ENCODE measurements at regions not wholly inside any gene's neighbourhood (a gene's known extent, or its start where the extent isn't known, plus 50 kb on each side); places are given as distances from the start of the nearest gene placed in this dataset.
"Not testable (repeated sequence)": the region's sequence is repeated elsewhere in the genome, so short reads cannot be mapped to it uniquely, and the experiment has no call there.

- DNase-seq, result no peak
Measured at GRCh38 chr20:57813509-57814269, 103.9 kb upstream of the PMEPA1 start.

GRCh38 chr20:57812632-57813031, 102.8 kb upstream of the PMEPA1 start:
- DNase-seq, result not testable (repeated sequence)

DNA sequence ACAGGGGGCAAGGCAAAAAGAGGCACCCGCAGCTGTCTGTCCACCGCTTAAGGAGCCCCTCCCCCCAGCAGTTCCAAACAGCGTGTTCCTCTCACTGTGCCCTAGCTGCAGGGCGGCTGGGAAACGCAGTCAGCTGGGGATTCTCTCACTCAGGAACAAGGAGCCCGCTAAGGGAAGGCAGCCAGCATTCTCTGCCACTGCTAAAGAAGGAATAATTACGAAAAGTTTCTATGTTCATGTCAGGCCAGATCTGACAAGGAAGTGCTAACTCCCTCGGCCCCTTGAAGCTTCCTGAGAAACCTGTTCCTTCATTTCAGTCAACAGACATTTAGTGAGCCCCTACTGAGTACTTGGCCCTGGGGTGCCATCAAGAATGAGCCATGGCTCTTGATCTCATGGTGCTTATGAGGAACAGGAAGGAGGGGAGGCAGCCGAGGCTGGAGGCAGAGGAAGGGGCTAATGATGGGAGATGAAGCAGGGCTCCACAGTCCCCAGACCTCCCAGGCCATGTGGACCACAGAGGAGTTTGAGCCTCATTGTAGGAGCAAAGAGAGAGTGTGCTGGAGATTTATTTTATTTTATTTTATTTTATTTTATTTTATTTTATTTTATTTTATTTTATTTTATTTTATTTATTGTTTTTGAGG, 101.7 kb upstream of the PMEPA1 start:
- no peak for DNase-seq

DNA sequence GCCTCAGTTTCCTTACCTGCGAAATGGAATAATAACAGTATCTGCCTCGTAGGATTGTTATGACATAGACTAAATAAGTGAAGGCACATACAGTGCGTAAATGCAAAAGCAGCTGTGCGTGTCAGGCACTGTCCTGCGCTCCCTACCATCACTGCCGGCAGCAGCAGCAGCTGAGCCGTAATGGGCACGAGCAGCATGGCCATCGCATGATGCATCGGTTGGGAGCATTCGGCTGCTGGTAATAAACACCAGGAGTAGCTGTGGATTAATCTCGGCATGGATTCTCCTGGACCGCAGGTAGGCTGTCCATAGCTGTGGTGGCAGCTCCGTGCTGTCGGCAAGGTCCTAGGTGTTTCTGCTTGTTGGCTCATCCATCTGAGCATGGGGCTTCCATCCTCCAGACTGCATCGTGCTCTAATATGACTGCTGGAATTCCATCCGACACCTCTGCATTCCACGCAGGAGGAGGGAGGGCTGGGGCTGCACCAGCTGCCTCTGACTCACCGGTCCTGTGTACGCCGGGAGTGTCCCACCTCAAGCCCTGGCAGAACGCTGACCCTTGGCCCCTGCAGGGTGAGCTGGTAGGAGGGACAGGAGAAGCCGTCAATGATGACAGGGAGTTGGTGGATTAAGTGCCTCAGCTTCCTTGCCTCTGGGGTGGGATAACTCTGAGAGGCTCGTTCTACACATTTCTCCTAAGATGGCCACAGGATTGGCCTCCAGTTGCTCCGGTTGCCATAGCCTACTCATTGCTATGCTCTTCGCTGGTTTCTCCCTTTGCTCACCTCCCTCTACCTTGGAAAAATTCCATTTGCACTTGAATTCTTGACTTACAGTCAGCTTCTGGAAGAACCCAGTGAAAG, 100.9 kb upstream of the PMEPA1 start:
- DNase-seq, result no peak

GRCh38 chr20:57809661-57810172, 99.9 kb upstream of the PMEPA1 start:
- no peak for DNase-seq

- DNase-seq, result no peak
Measured at GRCh38 chr20:57809149-57809548, 99.3 kb upstream of the PMEPA1 start.

GRCh38 chr20:57808264-57809070, 98.7 kb upstream of the PMEPA1 start:
- DNase-seq, result no peak

DNA sequence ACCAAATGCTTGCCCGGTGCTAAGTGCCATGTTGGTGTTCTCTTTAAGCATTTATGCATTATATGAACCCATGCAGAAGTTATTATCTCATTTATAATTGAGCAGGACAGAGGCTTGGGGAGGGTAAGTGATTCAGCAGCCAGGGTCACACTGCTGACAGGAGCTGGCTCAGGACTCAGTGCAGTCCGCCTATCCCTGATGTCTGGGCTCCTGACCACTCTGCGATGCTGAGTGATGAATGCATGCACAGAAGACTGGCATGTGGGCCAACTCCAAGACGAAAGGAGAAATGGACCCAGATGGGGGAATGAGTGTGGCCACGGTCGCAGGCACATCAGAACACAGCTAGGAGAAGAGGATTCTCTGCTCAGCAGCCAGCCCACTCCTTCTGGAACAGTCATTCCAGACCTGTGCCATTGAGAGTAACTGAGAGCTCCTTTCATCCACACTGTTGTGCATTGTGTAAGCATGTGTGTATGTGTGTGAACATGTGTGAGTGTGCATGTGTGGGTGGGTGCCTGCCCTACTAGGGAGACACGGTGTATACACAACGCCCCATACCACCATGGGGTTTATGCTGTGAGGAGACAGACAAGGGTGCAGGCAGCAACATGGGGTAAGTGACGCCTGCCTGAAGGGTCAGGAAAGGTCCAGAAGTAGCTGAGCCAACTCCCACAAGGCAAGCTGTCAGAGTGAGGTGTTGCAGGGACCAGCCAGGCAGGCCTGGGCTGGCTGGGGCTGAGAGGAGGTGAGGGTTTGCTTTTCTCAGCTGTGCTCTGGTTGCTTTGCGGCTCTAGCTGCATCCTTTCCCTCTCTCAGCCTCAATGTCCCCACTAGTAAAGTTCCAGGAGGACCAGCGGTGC, 97.8 kb upstream of the PMEPA1 start:
- DNase-seq, result no peak

DNA sequence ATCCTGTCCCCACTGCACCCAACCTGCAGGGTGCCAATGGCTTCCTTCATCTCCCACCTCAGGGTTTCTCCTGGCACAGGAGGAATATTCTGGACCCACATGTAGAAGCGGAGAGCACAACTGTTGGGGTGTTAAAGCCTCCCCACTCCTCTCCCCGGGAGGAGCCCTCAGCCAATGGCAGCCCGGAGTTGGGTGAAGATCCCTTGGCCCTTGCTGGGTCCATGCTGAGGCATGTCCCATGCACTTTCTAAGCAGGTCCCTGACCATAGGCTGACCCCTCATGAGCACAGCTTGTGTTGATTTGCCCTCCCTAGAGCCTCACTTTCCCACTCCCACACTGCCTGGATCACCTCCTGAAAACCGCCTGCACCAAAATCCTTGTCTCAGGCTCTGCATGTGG, 97.2 kb upstream of the PMEPA1 start:
- DNase-seq, result no peak

DNA sequence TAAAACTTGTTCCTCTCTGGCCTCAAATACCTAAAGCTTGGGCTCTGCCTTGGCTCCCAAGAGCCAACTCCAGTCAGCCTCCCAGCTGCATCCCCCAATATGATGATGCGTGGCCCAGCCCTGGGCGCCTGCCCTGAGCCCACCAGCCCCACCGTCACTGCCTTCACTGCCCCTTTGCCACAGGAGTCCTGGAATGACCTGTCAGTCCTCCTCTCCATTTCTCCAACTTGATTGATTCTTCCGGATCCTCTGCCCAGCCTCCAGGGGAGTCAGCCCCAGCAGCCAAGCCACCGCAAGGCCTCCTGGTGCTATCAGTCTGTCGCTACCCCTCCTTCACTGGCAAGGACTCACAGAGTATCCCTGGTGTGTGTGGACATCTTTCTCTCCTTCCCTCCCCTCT, 96.7 kb upstream of the PMEPA1 start:
- DNase-seq, result no peak

- DNase-seq, result no peak
Measured at GRCh38 chr20:57805747-57806146, 95.9 kb upstream of the PMEPA1 start.

DNA sequence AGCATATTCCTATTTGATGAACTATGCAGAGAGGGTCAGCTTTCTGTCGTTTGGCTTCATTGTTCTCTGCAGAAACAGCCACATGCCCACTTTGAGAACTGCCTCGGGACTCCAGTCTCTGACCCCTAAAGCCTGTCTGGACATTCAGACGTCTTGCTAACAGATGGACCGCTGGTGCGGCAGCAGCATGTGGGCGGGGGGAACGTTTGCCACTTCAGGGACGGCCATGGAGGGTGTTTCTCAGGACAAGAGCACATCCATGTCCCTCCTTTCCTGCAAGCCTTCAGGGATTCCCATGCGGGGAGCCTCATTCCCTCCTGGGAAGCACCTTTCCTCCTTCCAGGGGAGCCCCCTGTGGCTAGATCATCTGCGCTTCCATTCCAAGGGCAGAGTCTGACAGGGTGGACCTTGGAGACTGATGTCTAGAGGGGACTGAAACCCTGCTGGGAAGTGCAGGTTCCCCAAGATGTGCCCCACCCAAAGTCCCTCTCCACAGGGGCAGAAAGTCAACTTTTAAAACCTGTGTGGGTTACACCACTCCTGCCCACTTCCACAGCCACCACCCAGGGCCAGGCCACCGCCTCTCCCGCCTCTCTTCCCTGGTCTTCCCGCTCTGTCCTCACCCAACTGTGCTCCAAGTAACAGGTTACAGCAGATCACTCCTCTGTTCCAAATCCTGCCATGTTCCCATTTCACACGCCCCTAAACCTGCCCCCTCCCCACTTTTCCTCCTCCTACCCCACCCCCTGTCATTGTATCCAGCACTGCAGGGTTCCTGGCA, 94.8 kb upstream of the PMEPA1 start:
- DNase-seq, result no peak

DNA sequence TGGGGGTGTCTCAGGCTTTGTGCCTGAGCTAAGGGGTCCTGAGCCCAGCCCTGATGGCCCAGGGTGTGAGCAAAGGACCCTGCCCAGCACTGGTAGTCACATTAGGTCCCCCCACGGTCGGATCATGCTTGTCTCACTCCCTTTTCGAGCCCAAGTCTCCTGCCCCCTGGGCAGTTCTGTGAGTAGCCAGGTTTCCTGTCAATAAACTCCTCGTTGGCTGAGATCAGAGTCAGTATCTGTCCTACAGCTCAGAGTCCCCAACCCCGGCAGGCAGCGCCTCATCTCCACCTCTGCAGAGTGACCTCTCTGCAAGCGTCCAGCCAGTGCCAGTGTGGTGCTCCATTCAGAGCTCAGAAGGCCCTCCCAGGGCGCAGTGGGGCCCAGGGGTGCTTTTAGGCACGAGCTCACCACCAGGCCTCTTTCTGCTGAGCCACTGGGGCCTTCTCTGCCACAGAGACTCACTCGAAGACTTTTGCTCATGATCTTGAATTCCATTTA, 93.7 kb upstream of the PMEPA1 start:
- DNase-seq, result no peak

DNA sequence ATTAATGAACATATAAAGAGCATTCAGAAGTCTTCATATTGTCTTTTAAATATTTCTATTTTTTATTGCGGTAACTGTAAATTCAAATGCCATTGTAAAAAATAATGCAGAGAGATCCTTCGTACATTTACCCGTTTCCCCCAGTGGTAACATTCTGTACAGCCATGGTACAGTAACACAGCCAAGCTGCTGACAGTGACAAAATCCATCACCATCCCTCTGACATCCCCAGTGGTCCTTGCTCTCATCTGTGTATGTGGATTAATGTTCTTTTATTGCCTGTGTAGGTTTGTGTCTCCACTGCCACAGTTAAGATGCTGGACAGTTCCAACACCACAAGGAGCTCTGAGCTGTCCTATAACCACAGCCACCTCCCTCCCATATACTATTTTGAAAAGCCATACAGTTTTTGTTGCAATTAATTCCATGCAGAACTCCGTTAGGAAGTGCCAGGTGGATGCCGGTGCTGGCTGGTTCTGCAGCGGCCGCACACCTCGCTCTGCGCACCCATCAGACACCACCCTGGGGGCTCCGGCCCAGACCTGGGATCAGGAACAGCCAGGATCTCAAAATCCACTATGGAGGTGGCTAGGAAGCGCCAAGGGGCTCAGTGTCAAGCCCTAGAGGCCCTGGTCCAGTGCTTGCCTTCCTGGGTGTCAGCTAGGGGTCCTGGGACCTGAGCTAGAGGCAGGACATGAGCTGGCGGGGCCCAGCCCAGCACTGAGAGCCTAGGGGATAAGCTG, 93.1 kb upstream of the PMEPA1 start:
- DNase-seq, result no peak

DNA sequence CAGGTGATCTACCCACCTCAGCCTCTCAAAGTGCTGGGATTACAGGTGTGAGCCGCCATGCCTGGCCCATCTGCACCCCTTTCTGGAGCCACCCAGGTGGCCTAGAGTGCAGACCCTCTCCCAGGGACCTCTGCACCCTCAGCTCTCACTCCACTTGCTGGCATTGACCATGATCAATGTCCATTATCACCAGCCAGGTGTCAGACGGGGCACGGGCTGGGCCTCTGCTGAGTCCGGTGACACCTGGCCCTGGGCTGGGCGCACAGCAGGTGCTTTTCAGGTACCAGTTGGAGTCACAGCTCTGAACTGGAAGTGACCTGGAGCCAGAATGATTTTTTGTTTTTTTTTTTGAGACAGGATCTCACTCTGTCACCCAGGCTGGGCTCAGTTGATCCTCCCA, 91.8 kb upstream of the PMEPA1 start:
- DNase-seq, result no peak

- DNase-seq, result no peak
Measured at GRCh38 chr20:57800791-57801430, 91.1 kb upstream of the PMEPA1 start.

DNA sequence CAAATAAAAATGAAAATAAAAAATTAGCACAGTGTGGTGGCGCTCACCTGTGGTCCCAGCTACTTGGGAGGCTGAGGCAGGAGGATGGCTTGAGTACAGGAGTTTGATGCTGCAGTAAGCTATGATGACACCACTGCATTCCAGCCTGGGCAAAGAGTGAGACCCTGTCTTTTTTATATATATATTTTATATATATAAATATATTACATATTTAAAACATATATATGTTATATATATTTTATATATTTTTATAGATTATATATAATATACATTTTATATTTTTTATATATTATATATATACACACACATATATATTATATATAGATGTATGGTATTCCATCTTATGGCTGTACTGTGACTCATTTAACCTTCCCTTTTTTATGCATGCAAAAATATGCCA, 87.6 kb upstream of the PMEPA1 start:
- DNase-seq, result no peak

DNA sequence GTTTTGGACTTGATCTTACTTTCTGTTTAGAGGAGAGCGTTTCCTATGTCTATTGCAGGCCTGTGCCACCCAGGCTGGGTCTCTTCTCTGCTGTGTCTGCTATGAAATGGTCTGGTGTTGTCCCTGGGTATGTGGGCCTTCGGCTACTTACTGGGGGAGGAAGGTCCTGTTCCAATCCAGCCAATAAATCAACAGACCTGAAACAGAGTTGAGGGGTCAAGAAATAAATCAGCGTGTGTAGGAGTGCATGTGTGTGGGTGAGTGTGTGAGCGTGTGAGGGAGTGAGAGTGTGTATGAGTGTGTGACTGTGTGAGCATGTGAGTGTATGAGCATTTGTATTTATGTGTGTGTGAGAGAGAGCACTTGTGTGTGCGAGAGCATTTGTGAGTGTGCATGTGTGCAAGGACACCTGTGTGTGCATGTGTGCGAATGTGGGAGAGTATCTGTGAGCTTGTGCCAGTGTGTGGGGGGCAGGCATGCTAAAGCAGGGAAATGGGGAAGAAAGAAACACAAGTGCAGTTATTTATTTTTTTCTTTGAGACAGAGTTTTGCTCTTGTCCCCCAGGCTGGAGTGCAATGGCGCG, 86.3 kb upstream of the PMEPA1 start:
- DNase-seq, result no peak

GRCh38 chr20:57795342-57795697, 85.5 kb upstream of the PMEPA1 start:
- no peak for DNase-seq
